ENCODE measurements at regions not wholly inside any gene's neighbourhood (a gene's known extent, or its start where the extent isn't known, plus 50 kb on each side); places are given as distances from the start of the nearest gene placed in this dataset.

GRCh38 chr1:39102537-39103327 is 76.6 kb downstream of the NDUFS5 start:
- TF ChIP-seq CTCF (IDR thresholded peaks at IDR 0.05), result peak; percentile 67 to 95 (median 89)
- TF ChIP-seq POLR2A (IDR thresholded peaks at IDR 0.05), result no peak
